ENCODE measurements at regions not wholly inside any gene's neighbourhood (a gene's known extent, or its start where the extent isn't known, plus 50 kb on each side); places are given as distances from the start of the nearest gene placed in this dataset.

DNA sequence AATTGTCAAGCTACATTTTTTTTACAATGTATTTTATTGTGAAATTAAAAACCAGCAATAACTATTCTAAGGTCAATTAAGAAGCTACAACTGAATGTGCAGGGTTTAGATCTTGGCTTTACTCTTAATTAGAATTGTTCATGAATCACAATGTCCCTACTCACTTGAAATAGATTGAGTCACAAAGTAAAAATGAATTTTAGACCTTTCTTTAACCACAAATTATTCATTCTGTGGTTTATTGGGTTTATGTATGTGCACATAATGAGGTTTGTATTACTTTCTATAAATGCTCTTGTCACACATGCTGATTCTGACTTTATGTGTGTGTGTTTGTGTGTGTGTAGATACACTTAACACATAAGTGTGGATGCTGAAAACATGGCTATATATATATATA lies 647.0 kb upstream of the AADAT start (continued):
- TF ChIP-seq RXRA (IDR thresholded peaks at IDR 0.05; ENCODE audit: insufficient read depth, low read depth, low read length) (no peak), ASH2L (IDR thresholded peaks at IDR 0.05; ENCODE audit: low read length) (no peak), SP1 (IDR thresholded peaks at IDR 0.05; ENCODE audit: low read depth, low read length) (no peak), SRF (IDR thresholded peaks at IDR 0.05; ENCODE audit: low read depth, low read length) (no peak)
